WI38 (cell line): ENCODE measurements at regions not wholly inside any gene's neighbourhood (a gene's known extent, or its start where the extent isn't known, plus 50 kb on each side); places are given as distances from the start of the nearest gene placed in this dataset.

Experiments
- H3K4me3 ChIP-seq: 2 replicates; pipeline ENCODE4 v1.5.1; 2011; ENCODE audit warnings: low read depth, mild to moderate bottlenecking, control low read depth, low read length
- CTCF ChIP-seq: IDR thresholded peaks from 2 replicates; pipeline ENCODE4 v1.5.1; 2012; ENCODE audit warnings: low read depth, mild to moderate bottlenecking, control low read depth, low read length

- TF ChIP-seq CTCF = no peak
- H3K4me3 ChIP-seq = no peak overlapping the region
These were observed 402.3 kb upstream of the ADAMTS16 start for GRCh38 chr5:4737868-4738267.

- H3K4me3 ChIP-seq = no peak overlapping the region
- no peak for TF ChIP-seq CTCF
These were observed 401.8 kb upstream of the ADAMTS16 start for GRCh38 chr5:4738298-4738697.

GRCh38 chr5:4740156-4740555 is 400.0 kb upstream of the ADAMTS16 start:
- no peak overlapping the region for H3K4me3 ChIP-seq
- no peak for TF ChIP-seq CTCF

- no peak overlapping the region for H3K4me3 ChIP-seq
These were observed 381.6 kb upstream of the ADAMTS16 start for GRCh38 chr5:4758550-4758949.

GRCh38 chr5:4758996-4759395 is 381.1 kb upstream of the ADAMTS16 start:
- no peak for TF ChIP-seq CTCF

More at GRCh38 chr5:4758550-4758949, 381.6 kb upstream of the ADAMTS16 start:
- TF ChIP-seq CTCF = no peak

GRCh38 chr5:4762316-4762715 is 377.8 kb upstream of the ADAMTS16 start:
- no peak for TF ChIP-seq CTCF

More at GRCh38 chr5:4758996-4759395, 381.1 kb upstream of the ADAMTS16 start:
- no peak overlapping the region for H3K4me3 ChIP-seq

GRCh38 chr5:4765411-4765810 is 374.7 kb upstream of the ADAMTS16 start:
- TF ChIP-seq CTCF = no peak
- no peak overlapping the region for H3K4me3 ChIP-seq

More at GRCh38 chr5:4762316-4762715, 377.8 kb upstream of the ADAMTS16 start:
- no peak overlapping the region for H3K4me3 ChIP-seq
